ENCODE measurements at regions not wholly inside any gene's neighbourhood (a gene's known extent, or its start where the extent isn't known, plus 50 kb on each side); places are given as distances from the start of the nearest gene placed in this dataset.

- no peak for TF ChIP-seq CTCF (IDR thresholded peaks at IDR 0.05; ENCODE audit: insufficient read depth, low read length, missing control alignments)
- DNase-seq (ENCODE audit: low read depth, low spot score): no peak
- CTCF ChIA-PET: no interaction called here
Measured at GRCh38 chr3:159447841-159448240, 540.8 kb upstream of the IL12A start.

DNA sequence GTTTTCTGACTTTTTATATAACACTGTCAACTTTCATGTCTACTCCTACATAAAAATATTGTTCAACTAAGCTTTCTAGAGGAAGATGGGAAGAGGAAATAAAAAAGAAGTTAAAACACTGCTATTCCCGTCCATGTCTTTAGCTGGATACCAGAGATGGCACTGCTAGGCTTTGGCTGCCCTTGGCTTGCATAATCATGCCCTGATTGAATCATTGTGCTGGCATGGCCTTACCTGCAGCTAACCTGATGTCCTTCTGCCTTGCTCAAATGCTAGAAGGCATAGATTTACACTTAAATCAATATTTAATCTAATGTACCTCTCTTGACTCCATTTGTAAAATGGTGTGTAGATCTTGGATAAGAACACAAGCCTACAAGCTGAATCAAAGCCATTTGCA lies 539.7 kb upstream of the IL12A start:
- POLR2A ChIA-PET: no interaction called here
- DNase-seq (ENCODE audit: low read depth, low spot score): no peak
- no peak overlapping the region for H3K4me3 ChIP-seq (ENCODE audit: low read depth, low read length)
- CTCF ChIA-PET: no interaction called here
- no peak for TF ChIP-seq CTCF (IDR thresholded peaks at IDR 0.05; ENCODE audit: insufficient read depth, low read length, missing control alignments)

More at GRCh38 chr3:159447841-159448240, 540.8 kb upstream of the IL12A start:
- H3K4me3 ChIP-seq (ENCODE audit: low read depth, low read length): no peak overlapping the region
- POLR2A ChIA-PET: no interaction called here

- no peak for DNase-seq (ENCODE audit: low read depth, low spot score)
- no peak overlapping the region for H3K4me3 ChIP-seq (ENCODE audit: low read depth, low read length)
- ChIA-PET CTCF (no interaction called here), POLR2A (no interaction called here)
- TF ChIP-seq CTCF (IDR thresholded peaks at IDR 0.05; ENCODE audit: insufficient read depth, low read length, missing control alignments): no peak
Measured at GRCh38 chr3:159451067-159451466, 537.6 kb upstream of the IL12A start.

DNA sequence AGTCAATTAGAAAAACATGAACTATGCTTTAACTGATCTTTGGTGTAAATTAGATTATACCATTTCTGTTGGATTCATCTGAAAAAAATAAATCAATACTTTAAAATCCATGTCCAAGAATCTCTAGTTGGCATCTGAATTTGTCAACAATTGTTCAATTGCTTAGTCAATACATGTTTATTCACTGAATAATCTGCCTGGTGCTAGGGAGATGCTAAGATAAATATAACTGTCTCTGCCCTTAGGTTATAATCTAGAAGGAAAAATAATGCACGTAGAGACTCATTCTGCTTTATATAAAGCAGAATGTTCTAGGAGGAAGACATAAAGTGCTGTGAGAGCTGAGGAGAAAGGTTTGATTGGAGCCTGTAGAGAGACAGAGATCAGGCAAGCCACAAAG lies 537.2 kb upstream of the IL12A start:
- CTCF ChIA-PET: no interaction called here
- no peak for DNase-seq (ENCODE audit: low read depth, low spot score)
- POLR2A ChIA-PET: no interaction called here
- H3K4me3 ChIP-seq (ENCODE audit: low read depth, low read length): no peak overlapping the region
- TF ChIP-seq CTCF (IDR thresholded peaks at IDR 0.05; ENCODE audit: insufficient read depth, low read length, missing control alignments): no peak

DNA sequence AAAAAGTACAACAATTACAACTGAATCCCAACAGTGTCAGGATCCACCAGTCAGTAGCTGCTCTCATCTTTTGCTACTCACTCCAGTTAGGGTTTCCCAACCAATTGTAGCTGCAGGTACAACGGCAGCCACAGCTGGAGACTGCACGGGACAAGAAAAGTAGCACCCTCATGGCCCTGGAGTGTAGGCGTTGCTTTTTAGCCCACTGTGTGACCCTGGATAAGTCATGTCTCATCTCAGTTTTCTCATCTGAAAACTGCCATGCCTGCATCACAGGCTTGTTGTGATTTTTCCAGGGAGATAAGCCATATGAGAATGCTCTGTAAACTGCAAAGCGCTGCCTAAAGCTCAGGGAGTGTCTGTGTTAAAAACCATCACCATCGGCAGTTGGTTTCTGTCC lies 535.6 kb upstream of the IL12A start:
- H3K4me3 ChIP-seq (ENCODE audit: low read depth, low read length): no peak overlapping the region
- no peak for DNase-seq (ENCODE audit: low read depth, low spot score)
- no peak for TF ChIP-seq CTCF (IDR thresholded peaks at IDR 0.05; ENCODE audit: insufficient read depth, low read length, missing control alignments)
- POLR2A ChIA-PET: no interaction called here
- CTCF ChIA-PET: no interaction called here

DNA sequence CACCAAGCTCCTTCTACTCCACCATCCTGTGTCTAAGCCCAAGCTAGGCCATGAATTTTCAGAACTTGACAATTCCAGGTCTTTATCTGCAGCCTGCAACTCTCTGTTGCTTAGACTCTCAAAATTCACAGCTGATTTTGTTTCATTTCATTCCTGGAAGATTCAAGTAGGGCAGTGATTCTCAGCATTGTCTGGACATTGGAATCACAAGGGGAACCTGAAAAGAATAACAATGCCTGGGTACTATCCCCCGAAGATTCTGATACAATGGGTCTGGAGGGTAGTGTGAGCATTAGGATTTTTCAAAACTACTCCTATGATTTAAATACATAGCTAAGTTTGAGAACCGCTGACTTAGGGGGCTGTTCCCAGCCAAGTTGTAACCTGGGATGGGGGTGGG lies 534.7 kb upstream of the IL12A start:
- no peak overlapping the region for H3K4me3 ChIP-seq (ENCODE audit: low read depth, low read length)
- ChIA-PET CTCF (no interaction called here), POLR2A (no interaction called here)
- TF ChIP-seq CTCF (IDR thresholded peaks at IDR 0.05; ENCODE audit: insufficient read depth, low read length, missing control alignments): no peak
- no peak for DNase-seq (ENCODE audit: low read depth, low spot score)

Measured in AG04449 (cell line).